Activated T-cell treated with anti-CD3 and anti-CD28 coated beads, Interleukin-2, amount 50 U/mL, for 24 hours (primary cell): ENCODE measurements at regions not wholly inside any gene's neighbourhood (a gene's known extent, or its start where the extent isn't known, plus 50 kb on each side); places are given as distances from the start of the nearest gene placed in this dataset.

Experiments used
- DNase-seq: peaks from one replicate; pipeline ENCODE4 v3.0.0-alpha.2; 2020
- H3K27ac Mint-ChIP-seq: 2 replicates; pipeline ENCODE4 v1.8.0; 2020; ENCODE audit warnings: mild to moderate bottlenecking, mixed read lengths
- H3K27me3 Mint-ChIP-seq: 2 replicates; pipeline ENCODE4 v1.8.0; 2020; ENCODE audit warnings: mixed read lengths
- H3K36me3 Mint-ChIP-seq: 2 replicates; pipeline ENCODE4 v1.8.0; 2020; ENCODE audit warnings: low read depth, mixed read lengths
- H3K4me1 Mint-ChIP-seq: 2 replicates; pipeline ENCODE4 v1.8.0; 2020; ENCODE audit warnings: low read depth, mixed read lengths
- H3K4me3 Mint-ChIP-seq: 2 replicates; pipeline ENCODE4 v1.8.0; 2020; ENCODE audit warnings: mild to moderate bottlenecking, moderate library complexity, mixed read lengths
- H3K9me3 Mint-ChIP-seq: 2 replicates; pipeline ENCODE4 v1.8.0; 2020; ENCODE audit warnings: mixed read lengths

GRCh38 chr13:54875111-54875510 lies 1846.5 kb downstream of the OLFM4 start:
- no peak for DNase-seq
- no peak overlapping the region for H3K27ac Mint-ChIP-seq
- H3K27me3 Mint-ChIP-seq = no peaks in the 10 kb centered on the region
- H3K9me3 Mint-ChIP-seq = no peaks in the 10 kb centered on the region
- H3K4me3 Mint-ChIP-seq = no peak overlapping the region
- H3K4me1 Mint-ChIP-seq = no peaks in the 10 kb centered on the region
- no peaks in the 10 kb centered on the region for H3K36me3 Mint-ChIP-seq

- Mint-ChIP-seq H3K4me1 (no peaks in the 10 kb centered on the region), H3K4me3 (no peak overlapping the region)
These were observed 1850.4 kb downstream of the OLFM4 start for GRCh38 chr13:54879036-54879435.

GRCh38 chr13:54884682-54885081 lies 1856.1 kb downstream of the OLFM4 start:
- Mint-ChIP-seq H3K27me3 (no peaks in the 10 kb centered on the region), H3K27ac (no peak overlapping the region), H3K4me1 (no peaks in the 10 kb centered on the region), H3K9me3 (peaks cover 13% of the 10 kb centered on the region), H3K4me3 (no peak overlapping the region), H3K36me3 (no peaks in the 10 kb centered on the region)
- DNase-seq = no peak

More at GRCh38 chr13:54879036-54879435, 1850.4 kb downstream of the OLFM4 start:
- H3K36me3 Mint-ChIP-seq = no peaks in the 10 kb centered on the region
- no peaks in the 10 kb centered on the region for H3K27me3 Mint-ChIP-seq
- H3K9me3 Mint-ChIP-seq = peaks cover 4% of the 10 kb centered on the region
- H3K27ac Mint-ChIP-seq = no peak overlapping the region
- no peak for DNase-seq

- Mint-ChIP-seq H3K9me3 (peaks cover 21% of the 10 kb centered on the region), H3K4me3 (no peak overlapping the region), H3K27me3 (no peaks in the 10 kb centered on the region), H3K36me3 (no peaks in the 10 kb centered on the region), H3K27ac (no peak overlapping the region), H3K4me1 (no peaks in the 10 kb centered on the region)
- no peak for DNase-seq
These were observed 1862.4 kb downstream of the OLFM4 start for GRCh38 chr13:54890976-54891375.

- DNase-seq = no peak
- no peaks in the 10 kb centered on the region for H3K36me3 Mint-ChIP-seq
- H3K27me3 Mint-ChIP-seq = no peaks in the 10 kb centered on the region
- H3K4me3 Mint-ChIP-seq = no peak overlapping the region
- H3K27ac Mint-ChIP-seq = no peak overlapping the region
- H3K4me1 Mint-ChIP-seq = no peaks in the 10 kb centered on the region
- H3K9me3 Mint-ChIP-seq = peaks cover 11% of the 10 kb centered on the region
These were observed 1872.7 kb downstream of the OLFM4 start for GRCh38 chr13:54901316-54901715.

GRCh38 chr13:54912367-54912766 lies 1883.8 kb downstream of the OLFM4 start:
- Mint-ChIP-seq H3K36me3 (no peaks in the 10 kb centered on the region), H3K4me1 (no peaks in the 10 kb centered on the region), H3K9me3 (peaks cover 19% of the 10 kb centered on the region), H3K27me3 (no peaks in the 10 kb centered on the region), H3K27ac (no peak overlapping the region), H3K4me3 (no peak overlapping the region)
- DNase-seq = no peak

- DNase-seq = no peak
- H3K4me3 Mint-ChIP-seq = no peak overlapping the region
- no peak overlapping the region for H3K27ac Mint-ChIP-seq
- no peaks in the 10 kb centered on the region for H3K36me3 Mint-ChIP-seq
- H3K4me1 Mint-ChIP-seq = no peaks in the 10 kb centered on the region
- peaks cover 19% of the 10 kb centered on the region for H3K9me3 Mint-ChIP-seq
- no peaks in the 10 kb centered on the region for H3K27me3 Mint-ChIP-seq
These were observed 1885.1 kb downstream of the OLFM4 start for GRCh38 chr13:54913668-54914067.

GRCh38 chr13:54927538-54927937 lies 1898.9 kb downstream of the OLFM4 start:
- H3K36me3 Mint-ChIP-seq = no peaks in the 10 kb centered on the region
- H3K4me1 Mint-ChIP-seq = no peaks in the 10 kb centered on the region
- H3K9me3 Mint-ChIP-seq = peaks cover 21% of the 10 kb centered on the region
- DNase-seq = no peak
- H3K4me3 Mint-ChIP-seq = no peak overlapping the region
- no peaks in the 10 kb centered on the region for H3K27me3 Mint-ChIP-seq
- H3K27ac Mint-ChIP-seq = no peak overlapping the region

- H3K9me3 Mint-ChIP-seq = peaks cover 21% of the 10 kb centered on the region
- no peak overlapping the region for H3K27ac Mint-ChIP-seq
- H3K27me3 Mint-ChIP-seq = no peaks in the 10 kb centered on the region
- H3K4me3 Mint-ChIP-seq = no peak overlapping the region
- DNase-seq = no peak
- no peaks in the 10 kb centered on the region for H3K36me3 Mint-ChIP-seq
- H3K4me1 Mint-ChIP-seq = no peaks in the 10 kb centered on the region
These were observed 1899.5 kb downstream of the OLFM4 start for GRCh38 chr13:54928071-54928470.

GRCh38 chr13:54934121-54934520 lies 1905.5 kb downstream of the OLFM4 start:
- H3K9me3 Mint-ChIP-seq = peaks cover 22% of the 10 kb centered on the region
- no peaks in the 10 kb centered on the region for H3K27me3 Mint-ChIP-seq
- H3K4me3 Mint-ChIP-seq = no peak overlapping the region
- H3K36me3 Mint-ChIP-seq = no peaks in the 10 kb centered on the region
- H3K4me1 Mint-ChIP-seq = no peaks in the 10 kb centered on the region
- no peak for DNase-seq
- H3K27ac Mint-ChIP-seq = no peak overlapping the region

- no peak overlapping the region for H3K27ac Mint-ChIP-seq
- H3K4me3 Mint-ChIP-seq = no peak overlapping the region
- no peak for DNase-seq
- H3K4me1 Mint-ChIP-seq = no peaks in the 10 kb centered on the region
- H3K36me3 Mint-ChIP-seq = no peaks in the 10 kb centered on the region
- peaks cover 9% of the 10 kb centered on the region for H3K9me3 Mint-ChIP-seq
- no peaks in the 10 kb centered on the region for H3K27me3 Mint-ChIP-seq
These were observed 1917.4 kb downstream of the OLFM4 start for GRCh38 chr13:54945973-54946372.

GRCh38 chr13:54949735-54950134 lies 1921.1 kb downstream of the OLFM4 start:
- H3K4me3 Mint-ChIP-seq = no peak overlapping the region
- no peaks in the 10 kb centered on the region for H3K27me3 Mint-ChIP-seq
- no peaks in the 10 kb centered on the region for H3K4me1 Mint-ChIP-seq
- DNase-seq = no peak
- H3K27ac Mint-ChIP-seq = no peak overlapping the region
- no peaks in the 10 kb centered on the region for H3K36me3 Mint-ChIP-seq
- peaks cover 9% of the 10 kb centered on the region for H3K9me3 Mint-ChIP-seq

- DNase-seq = no peak
- Mint-ChIP-seq H3K9me3 (peaks cover 9% of the 10 kb centered on the region), H3K27me3 (no peaks in the 10 kb centered on the region), H3K27ac (no peak overlapping the region), H3K4me3 (no peak overlapping the region), H3K4me1 (no peaks in the 10 kb centered on the region), H3K36me3 (no peaks in the 10 kb centered on the region)
These were observed 1921.9 kb downstream of the OLFM4 start for GRCh38 chr13:54950546-54950945.

- H3K36me3 Mint-ChIP-seq = no peaks in the 10 kb centered on the region
- H3K9me3 Mint-ChIP-seq = peaks cover 12% of the 10 kb centered on the region
- no peaks in the 10 kb centered on the region for H3K4me1 Mint-ChIP-seq
- H3K27me3 Mint-ChIP-seq = no peaks in the 10 kb centered on the region
- no peak overlapping the region for H3K27ac Mint-ChIP-seq
- DNase-seq = no peak
- H3K4me3 Mint-ChIP-seq = no peak overlapping the region
These were observed 1925.2 kb downstream of the OLFM4 start for GRCh38 chr13:54953786-54954185.

- Mint-ChIP-seq H3K4me3 (no peak overlapping the region), H3K27ac (no peak overlapping the region), H3K4me1 (no peaks in the 10 kb centered on the region), H3K36me3 (no peaks in the 10 kb centered on the region), H3K27me3 (no peaks in the 10 kb centered on the region), H3K9me3 (peaks cover 24% of the 10 kb centered on the region)
- no peak for DNase-seq
These were observed 1930.2 kb downstream of the OLFM4 start for GRCh38 chr13:54958781-54959180.

GRCh38 chr13:54965881-54966280 lies 1937.3 kb downstream of the OLFM4 start:
- Mint-ChIP-seq H3K27ac (no peak overlapping the region), H3K9me3 (peaks cover 15% of the 10 kb centered on the region), H3K4me3 (no peak overlapping the region), H3K27me3 (no peaks in the 10 kb centered on the region), H3K36me3 (no peaks in the 10 kb centered on the region), H3K4me1 (no peaks in the 10 kb centered on the region)
- DNase-seq = no peak
